Endothelial cell of umbilical vein (primary cell): ENCODE measurements at regions not wholly inside any gene's neighbourhood (a gene's known extent, or its start where the extent isn't known, plus 50 kb on each side); places are given as distances from the start of the nearest gene placed in this dataset.

Experiments used
- BruUV-seq: library from RNA; stranded (reverse); fragments of 400-500 nt; replicated peaks from 2 replicates; lab custom pipeline; 2021; lab: Mats Ljungman, UMichigan
- CTCF ChIA-PET: fragments of 300-600, 350-600 bp; sonication (Branson Sonifier 250); formaldehyde crosslinking; loops from one replicate; lab custom pipeline; 2021; ENCODE audit warnings: antibody characterized with exemption, inconsistent platforms; lab: Charles Lee
- POLR2A ChIA-PET: fragments of 300-600, 350-600 bp; sonication (Branson Sonifier 250); formaldehyde crosslinking; loops from one replicate; lab custom pipeline; 2021; ENCODE audit warnings: antibody characterized with exemption, inconsistent platforms; lab: Charles Lee
- DNase-seq: peaks from one replicate; pipeline ENCODE4 v3.0.0-alpha.2; 2011; ENCODE audit warnings: low read depth, low spot score
- FAIRE-seq: peaks from 2 replicates; lab custom pipeline; 2011; peaks lifted over from hg19 to GRCh38; lab: Jason Lieb, UNC
- H2AFZ ChIP-seq: 2 replicates; pipeline ENCODE4 v1.6.0; 2012; ENCODE audit warnings: low read depth, low read length, control low read depth, inconsistent platforms
- H3K27ac ChIP-seq: 2 replicates; pipeline ENCODE4 v1.5.1; 2011; ENCODE audit warnings: low read depth, mild to moderate bottlenecking, control low read depth, low read length, moderate library complexity; ENCODE audit not compliant: insufficient read depth
- H3K27me3 ChIP-seq, 2 experiments: 2 replicates each; pipeline versions ENCODE4 v1.6.0 to v1.6.1; 2011; ENCODE audit warnings: low read length in 2 of 2, mixed read lengths in 1 of 2; ENCODE audit not compliant: control insufficient read depth in 2 of 2, insufficient read depth in 2 of 2
- H3K36me3 ChIP-seq, 2 experiments: 2 replicates in 1 of 2; 3 replicates in 1 of 2; pipeline ENCODE4 v1.5.1; 2011; ENCODE audit warnings: low read length in 2 of 2, mild to moderate bottlenecking in 1 of 2, moderate library complexity in 1 of 2; ENCODE audit not compliant: control insufficient read depth in 2 of 2, insufficient read depth in 2 of 2; ENCODE audit errors: extremely low read depth in 1 of 2
- H3K4me1 ChIP-seq: 3 replicates; pipeline ENCODE4 v1.5.1; 2011; ENCODE audit warnings: mild to moderate bottlenecking, low read length; ENCODE audit not compliant: control insufficient read depth, insufficient read depth; ENCODE audit errors: extremely low read depth
- H3K4me2 ChIP-seq: 2 replicates; pipeline ENCODE4 v1.6.1; 2011; ENCODE audit warnings: low read length, control low read depth, mixed read lengths; ENCODE audit not compliant: insufficient read depth
- H3K4me3 ChIP-seq, 3 experiments: fragments of 200-600 bp in 1 of 3; sonication (generic), shearing (Covaris generic) in 1 of 3; replicated peaks in 1 of 3; 2 replicates each; pipeline ENCODE4 v1.5.1; 2011 to 2016; ENCODE audit warnings: control low read depth in 3 of 3, low read length in 3 of 3, mild to moderate bottlenecking in 2 of 3, inconsistent platforms in 1 of 3, low read depth in 1 of 3, moderate library complexity in 1 of 3; ENCODE audit not compliant: insufficient read depth in 1 of 3
- H3K79me2 ChIP-seq: 2 replicates; pipeline ENCODE4 v1.6.0; 2012; ENCODE audit warnings: low read length, inconsistent platforms; ENCODE audit not compliant: control insufficient read depth, insufficient read depth
- H3K9ac ChIP-seq: replicated peaks from 2 replicates; pipeline ENCODE3; 2011; ENCODE audit warnings: low read length, control low read depth; ENCODE audit not compliant: insufficient read depth; ENCODE audit errors: extremely low read depth
- H3K9me1 ChIP-seq: replicated peaks from 3 replicates; pipeline ENCODE4 v1.6.0; 2011; ENCODE audit warnings: mild to moderate bottlenecking, low read length; ENCODE audit not compliant: control insufficient read depth, insufficient read depth; ENCODE audit errors: extremely low read depth
- H3K9me3 ChIP-seq: replicated peaks from 2 replicates; pipeline ENCODE4 v1.5.1; 2012; ENCODE audit warnings: low read length, inconsistent platforms; ENCODE audit not compliant: control insufficient read depth, insufficient read depth
- H4K20me1 ChIP-seq: replicated peaks from 2 replicates; pipeline ENCODE3; 2011; ENCODE audit warnings: mild to moderate bottlenecking, low read length; ENCODE audit not compliant: control insufficient read depth, insufficient read depth; ENCODE audit errors: extremely low read depth
- CTCF ChIP-seq, 2 donors: IDR thresholded peaks; 1 replicate in 1 of 2; 2 replicates in 1 of 2; pipeline ENCODE4 v1.5.1; 2011; ENCODE audit warnings: low read length in 2 of 2, mild to moderate bottlenecking in 2 of 2, moderate library complexity in 2 of 2, control low read depth in 1 of 2, inconsistent platforms in 1 of 2, low read depth in 1 of 2; ENCODE audit not compliant: insufficient read depth in 1 of 2; ENCODE audit errors: extremely low read depth in 1 of 2
- EZH2 ChIP-seq: IDR thresholded peaks from 2 replicates; pipeline ENCODE4 v1.6.1; 2012; ENCODE audit warnings: borderline replicate concordance, low read depth, mild to moderate bottlenecking, moderate library complexity, low read length, inconsistent platforms; ENCODE audit not compliant: severe bottlenecking
- FOS ChIP-seq: IDR thresholded peaks from 2 replicates; pipeline ENCODE4 v1.6.1; 2011; ENCODE audit warnings: mild to moderate bottlenecking, low read length, moderate library complexity, borderline replicate concordance; ENCODE audit not compliant: insufficient read depth
- GATA2 ChIP-seq: IDR thresholded peaks from 2 replicates; pipeline ENCODE4 v1.7.0; 2011; ENCODE audit warnings: low read depth, mild to moderate bottlenecking, moderate library complexity, mixed read lengths, low read length; ENCODE audit not compliant: insufficient read length, insufficient read depth
- JUN ChIP-seq: IDR thresholded peaks from 2 replicates; pipeline ENCODE4 v1.6.1; 2011; ENCODE audit warnings: borderline replicate concordance, low read depth; ENCODE audit not compliant: insufficient read length, insufficient read depth
- MAX ChIP-seq: IDR thresholded peaks from 2 replicates; pipeline ENCODE4 v1.6.1; 2011; ENCODE audit not compliant: insufficient read depth, insufficient read length
- MYC ChIP-seq: IDR thresholded peaks from one replicate; pipeline ENCODE4 v1.6.1; 2011; ENCODE audit warnings: mild to moderate bottlenecking, low read depth, low read length
- POLR2A ChIP-seq: IDR thresholded peaks from 2 replicates; pipeline ENCODE4 v1.6.1; 2012; ENCODE audit warnings: low read depth, mild to moderate bottlenecking, control low read depth, low read length
- POLR2AphosphoS5 ChIP-seq: IDR thresholded peaks from 2 replicates; pipeline ENCODE4 v1.6.1; 2012; ENCODE audit warnings: low read depth, mild to moderate bottlenecking, control low read depth, low read length, moderate library complexity; ENCODE audit not compliant: insufficient read depth
- dilution Hi-C: fragments of 300-500 bp; cut with MboI; formaldehyde crosslinking; loops from one replicate; pipeline ENCODE4 v1.15.0; 2019; ENCODE audit warnings: low sequenced_read_pairs; ENCODE audit not compliant: extremely low pct_ligation_motif_present
- intact Hi-C: fragments of 100-400 bp; cut with micrococcal nuclease; formaldehyde crosslinking; loops from one replicate; pipeline ENCODE4 v1.10.0; 2022

GRCh38 chr2:118586312-118586711 is 261.1 kb downstream of the EN1 start:
- no TSS peak for BruUV-seq
- H2AFZ ChIP-seq = no peak overlapping the region
- no peak for DNase-seq
- no peak overlapping the region for H3K27ac ChIP-seq
- H3K79me2 ChIP-seq = no peaks in the 10 kb centered on the region
- dilution Hi-C loops = no loop called here
- no peaks in the 10 kb centered on the region for H3K9me1 ChIP-seq
- intact Hi-C loops = no loop called here
- no peak overlapping the region for H3K4me3 ChIP-seq
- no peak for FAIRE-seq
- no peaks in the 10 kb centered on the region for H3K4me1 ChIP-seq
- no peaks in the 10 kb centered on the region for H3K27me3 ChIP-seq
- no peak overlapping the region for H3K9ac ChIP-seq
- no peak overlapping the region for H3K4me2 ChIP-seq
- H3K36me3 ChIP-seq = no peaks in the 10 kb centered on the region
- H4K20me1 ChIP-seq = no peaks in the 10 kb centered on the region
- CTCF ChIA-PET = no interaction called here
- POLR2A ChIA-PET = no interaction called here
- TF ChIP-seq FOS (no peak), MYC (no peak), POLR2AphosphoS5 (no peak), CTCF (IDR thresholded peaks at IDR 0.05; ENCODE audit: extremely low read depth in 1 of 2, insufficient read depth in 1 of 2, low read depth in 1 of 2, low read length in 2 of 2) (no peak), POLR2A (no peak)
- H3K9me3 ChIP-seq = no peaks in the 10 kb centered on the region

- H3K9me3 ChIP-seq = no peaks in the 10 kb centered on the region
- BruUV-seq = no TSS peak
- ChIA-PET POLR2A (no interaction called here), CTCF (no interaction called here)
- H3K4me1 ChIP-seq = no peaks in the 10 kb centered on the region
- H3K27me3 ChIP-seq = no peaks in the 10 kb centered on the region
- no peak overlapping the region for H3K4me2 ChIP-seq
- dilution Hi-C loops = no loop called here
- no peaks in the 10 kb centered on the region for H3K9me1 ChIP-seq
- H3K27ac ChIP-seq = no peak overlapping the region
- DNase-seq (no peak), FAIRE-seq (no peak)
- H3K79me2 ChIP-seq = no peaks in the 10 kb centered on the region
- H4K20me1 ChIP-seq = no peaks in the 10 kb centered on the region
- no peak overlapping the region for H3K9ac ChIP-seq
- no peaks in the 10 kb centered on the region for H3K36me3 ChIP-seq
- TF ChIP-seq JUN (no peak), MAX (no peak), POLR2AphosphoS5 (no peak), GATA2 (no peak), MYC (no peak), EZH2 (no peak), FOS (no peak), POLR2A (no peak), CTCF (IDR thresholded peaks at IDR 0.05; ENCODE audit: extremely low read depth in 1 of 2, insufficient read depth in 1 of 2, low read depth in 1 of 2, low read length in 2 of 2) (no peak)
- intact Hi-C loops = no loop called here
- H2AFZ ChIP-seq = no peak overlapping the region
- H3K4me3 ChIP-seq = no peak overlapping the region
Observed at GRCh38 chr2:118584877-118585276, 262.6 kb downstream of the EN1 start.
